ENCODE measurements at regions not wholly inside any gene's neighbourhood (a gene's known extent, or its start where the extent isn't known, plus 50 kb on each side); places are given as distances from the start of the nearest gene placed in this dataset.

DNA sequence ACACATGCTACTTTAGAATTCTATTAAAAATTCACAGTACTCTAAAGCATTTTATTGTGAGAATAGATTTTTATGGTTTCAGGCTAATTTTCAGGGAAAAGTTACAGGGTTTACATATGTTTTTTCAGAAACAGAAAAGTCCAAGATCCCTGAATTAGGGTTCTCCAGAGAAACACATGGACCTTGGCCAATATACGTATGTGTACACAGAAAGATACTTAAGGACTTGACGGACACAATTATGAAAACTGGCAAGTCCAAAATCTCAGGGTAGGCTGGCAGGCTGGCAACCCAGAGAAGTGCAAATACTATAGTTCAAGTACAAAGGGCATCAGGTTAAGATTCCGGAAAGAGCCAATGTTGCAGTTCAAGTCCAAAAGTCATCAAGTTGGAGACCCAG is 1897.8 kb upstream of the PCDH10 start:
- TF ChIP-seq, protein P1, sequence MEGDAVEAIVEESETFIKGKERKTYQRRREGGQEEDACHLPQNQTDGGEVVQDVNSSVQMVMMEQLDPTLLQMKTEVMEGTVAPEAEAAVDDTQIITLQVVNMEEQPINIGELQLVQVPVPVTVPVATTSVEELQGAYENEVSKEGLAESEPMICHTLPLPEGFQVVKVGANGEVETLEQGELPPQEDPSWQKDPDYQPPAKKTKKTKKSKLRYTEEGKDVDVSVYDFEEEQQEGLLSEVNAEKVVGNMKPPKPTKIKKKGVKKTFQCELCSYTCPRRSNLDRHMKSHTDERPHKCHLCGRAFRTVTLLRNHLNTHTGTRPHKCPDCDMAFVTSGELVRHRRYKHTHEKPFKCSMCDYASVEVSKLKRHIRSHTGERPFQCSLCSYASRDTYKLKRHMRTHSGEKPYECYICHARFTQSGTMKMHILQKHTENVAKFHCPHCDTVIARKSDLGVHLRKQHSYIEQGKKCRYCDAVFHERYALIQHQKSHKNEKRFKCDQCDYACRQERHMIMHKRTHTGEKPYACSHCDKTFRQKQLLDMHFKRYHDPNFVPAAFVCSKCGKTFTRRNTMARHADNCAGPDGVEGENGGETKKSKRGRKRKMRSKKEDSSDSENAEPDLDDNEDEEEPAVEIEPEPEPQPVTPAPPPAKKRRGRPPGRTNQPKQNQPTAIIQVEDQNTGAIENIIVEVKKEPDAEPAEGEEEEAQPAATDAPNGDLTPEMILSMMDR (IDR thresholded peaks at IDR 0.05) = no peak
- TF ChIP-seq POLR2A (IDR thresholded peaks at IDR 0.05) (no peak), POLR2AphosphoS5 (IDR thresholded peaks at IDR 0.05; ENCODE audit: insufficient read depth in 1 of 2, low read depth in 1 of 2) (no peak)

All from vagina (tissue), 2 donors.